DMS 273 (cell line): ENCODE measurements at regions not wholly inside any gene's neighbourhood (a gene's known extent, or its start where the extent isn't known, plus 50 kb on each side); places are given as distances from the start of the nearest gene placed in this dataset.
"Not testable (repeated sequence)": the region's sequence is repeated elsewhere in the genome, so short reads cannot be mapped to it uniquely, and the experiment has no call there.

Experiments
- DNase-seq: peaks from one replicate; lab custom pipeline; 2025; ENCODE audit not compliant: unreplicated experiment; lab: John Stamatoyannopoulos, UW

GRCh38 chr6:155887421-155887820 lies 431.8 kb upstream of the NOX3 start:
- DNase-seq: no peak

DNA sequence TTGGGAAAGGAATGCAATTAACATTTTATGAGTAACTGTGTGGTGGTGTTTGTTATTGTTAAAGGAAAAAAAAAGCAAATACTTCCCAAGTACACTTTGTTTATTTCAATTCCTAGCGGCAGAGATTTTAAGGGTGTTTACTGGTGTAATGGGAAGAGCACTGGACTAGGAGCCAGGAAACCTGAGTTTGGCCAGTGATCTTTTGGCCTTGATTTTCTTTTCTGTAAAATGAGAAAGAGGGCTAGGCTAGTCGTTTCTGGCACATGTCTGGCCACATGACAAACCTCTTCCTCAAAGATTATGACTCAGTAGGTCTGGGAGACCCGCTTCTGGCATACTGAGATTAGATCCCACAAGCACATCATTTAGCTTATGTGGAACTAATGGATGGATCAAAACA lies 428.1 kb upstream of the NOX3 start:
- DNase-seq: no peak

DNA sequence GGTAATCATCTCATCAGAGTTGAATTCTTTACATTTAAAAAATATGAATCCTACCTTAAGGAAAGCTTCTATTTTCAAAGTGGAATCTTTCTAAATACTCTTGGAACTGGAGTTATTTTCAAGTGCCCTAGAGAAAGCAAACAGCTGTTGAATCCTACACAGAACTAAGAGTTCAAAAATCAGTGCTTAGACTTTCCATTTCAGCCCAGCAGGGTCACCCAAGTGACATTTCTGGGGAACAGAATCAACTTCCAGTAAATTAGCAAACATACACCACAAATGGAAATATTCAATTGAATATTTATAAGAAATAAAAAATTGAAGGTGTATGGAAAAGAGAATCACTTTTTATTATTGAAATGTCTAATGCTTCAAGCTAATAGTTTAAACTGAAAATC lies 427.7 kb upstream of the NOX3 start:
- DNase-seq: no peak

GRCh38 chr6:155882527-155883333 lies 427.1 kb upstream of the NOX3 start:
- DNase-seq: no peak

DNA sequence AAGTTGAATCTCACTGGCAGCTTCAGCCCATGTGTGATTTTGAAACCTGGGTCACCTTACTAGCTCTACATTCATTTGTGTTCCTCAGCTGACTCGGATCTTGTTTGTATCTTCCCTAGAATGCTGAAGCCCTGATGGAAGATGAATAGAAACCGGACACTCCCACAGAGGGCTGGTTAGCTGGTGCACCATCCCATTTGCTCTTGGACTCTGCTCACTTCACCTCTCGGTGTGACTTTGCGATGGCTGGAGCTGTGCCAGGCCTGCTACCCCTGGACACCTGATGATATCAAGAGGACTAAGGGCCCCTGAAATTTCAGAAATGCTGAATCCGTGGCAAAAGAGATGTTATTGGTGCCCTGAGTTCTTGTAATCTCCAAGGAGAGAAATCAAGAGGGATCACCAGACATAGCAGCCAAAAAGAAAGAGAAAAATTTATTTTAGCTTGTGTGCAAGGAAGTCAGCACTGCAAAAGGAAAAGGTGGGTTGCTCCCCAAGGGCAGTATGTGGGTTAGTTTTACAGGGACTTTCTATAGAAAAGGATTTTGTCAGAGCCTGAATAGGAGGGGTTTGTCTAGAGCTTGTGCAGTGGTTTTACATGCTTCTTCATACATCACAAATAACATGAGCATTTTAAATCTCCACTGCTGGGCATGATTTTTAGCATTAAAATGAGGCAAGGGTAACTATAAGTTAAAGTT lies 426.3 kb upstream of the NOX3 start:
- no peak for DNase-seq

GRCh38 chr6:155880900-155881299 lies 425.3 kb upstream of the NOX3 start:
- DNase-seq: no peak

DNA sequence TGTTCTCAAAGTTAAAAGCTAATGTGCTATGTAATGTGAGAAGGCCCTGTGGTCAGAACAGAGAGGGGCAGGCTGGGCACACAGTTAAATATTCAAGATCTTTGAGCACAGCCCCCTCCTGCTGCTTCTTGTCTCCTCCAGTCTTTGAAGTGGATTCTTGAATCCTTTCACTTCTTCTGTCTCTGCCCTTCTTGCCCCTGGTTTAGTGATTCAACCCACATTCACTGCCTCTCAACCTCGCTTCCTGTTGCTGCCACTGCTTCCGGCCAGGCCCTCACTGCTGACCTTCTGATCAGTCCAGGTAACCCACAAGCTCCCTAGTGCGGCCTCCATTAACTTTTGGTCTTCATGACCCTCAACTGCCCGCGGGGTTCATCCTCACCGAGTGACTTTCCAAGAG lies 417.3 kb upstream of the NOX3 start:
- DNase-seq: no peak

- DNase-seq: no peak
Measured at GRCh38 chr6:155867682-155868081, 412.0 kb upstream of the NOX3 start.

GRCh38 chr6:155866676-155867390 lies 411.2 kb upstream of the NOX3 start:
- DNase-seq: not testable (repeated sequence)

- DNase-seq: no peak
Measured at GRCh38 chr6:155861821-155862220, 406.2 kb upstream of the NOX3 start.

DNA sequence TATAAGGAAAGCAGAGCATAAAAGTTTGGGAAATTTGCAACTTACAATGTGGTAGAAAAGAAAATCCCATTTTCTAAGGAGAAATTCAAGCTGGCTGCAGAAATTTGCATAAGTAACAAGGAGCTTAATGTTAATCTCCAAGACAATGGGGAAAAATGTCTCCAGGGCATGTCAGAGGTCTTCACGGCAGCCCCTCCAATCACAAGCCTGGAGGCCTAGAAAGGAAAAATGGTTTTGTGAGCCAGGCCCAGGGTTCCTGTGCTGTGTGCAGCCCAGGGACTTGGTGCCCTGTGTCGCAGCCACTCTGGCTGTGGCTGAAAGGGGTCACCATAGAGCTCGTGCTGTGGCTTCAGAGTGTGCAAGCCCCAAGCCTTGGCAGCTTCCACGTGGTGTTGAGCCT lies 403.3 kb upstream of the NOX3 start:
- DNase-seq: not testable (repeated sequence)

GRCh38 chr6:155854787-155855186 lies 399.1 kb upstream of the NOX3 start:
- DNase-seq: no peak

- no peak for DNase-seq
Measured at GRCh38 chr6:155853011-155853410, 397.4 kb upstream of the NOX3 start.

GRCh38 chr6:155850408-155850841 lies 394.8 kb upstream of the NOX3 start:
- no peak for DNase-seq

DNA sequence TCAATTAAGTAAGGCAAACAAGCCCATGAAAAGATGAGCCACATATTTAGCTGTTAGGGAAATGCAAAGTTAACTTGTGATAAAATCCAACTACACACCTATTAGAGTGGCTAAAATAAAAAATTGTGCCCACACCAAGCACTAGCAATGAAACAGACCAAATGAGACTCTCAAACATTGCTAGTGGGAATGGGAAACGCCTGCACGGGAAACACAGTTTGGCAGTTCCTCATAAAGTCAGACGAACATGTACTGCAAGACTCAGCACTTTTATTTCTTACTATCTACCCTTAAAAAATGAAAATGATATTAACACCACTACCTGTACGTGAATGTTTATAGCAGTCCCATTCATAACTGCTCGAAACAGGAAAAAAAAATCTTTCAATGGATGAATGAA lies 392.1 kb upstream of the NOX3 start:
- no peak for DNase-seq

DNA sequence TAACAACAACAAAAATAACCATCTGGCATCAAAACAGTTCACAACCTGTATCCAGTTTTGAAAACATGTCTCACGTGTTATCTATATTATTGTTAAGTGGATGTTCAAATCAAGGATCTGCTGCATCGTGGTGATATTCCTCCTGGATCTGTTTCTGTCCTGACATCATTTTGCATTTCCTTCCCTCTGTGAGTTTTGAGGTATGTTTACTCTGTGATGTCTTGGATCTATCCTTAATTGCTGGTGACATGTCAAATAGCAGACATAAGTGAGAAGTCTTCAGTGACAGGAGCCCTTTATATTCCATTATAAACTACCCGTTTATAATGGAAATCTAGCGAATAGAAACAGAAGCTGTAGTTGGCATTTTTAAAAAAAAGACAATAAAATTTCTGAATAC lies 381.8 kb upstream of the NOX3 start:
- no peak for DNase-seq

DNA sequence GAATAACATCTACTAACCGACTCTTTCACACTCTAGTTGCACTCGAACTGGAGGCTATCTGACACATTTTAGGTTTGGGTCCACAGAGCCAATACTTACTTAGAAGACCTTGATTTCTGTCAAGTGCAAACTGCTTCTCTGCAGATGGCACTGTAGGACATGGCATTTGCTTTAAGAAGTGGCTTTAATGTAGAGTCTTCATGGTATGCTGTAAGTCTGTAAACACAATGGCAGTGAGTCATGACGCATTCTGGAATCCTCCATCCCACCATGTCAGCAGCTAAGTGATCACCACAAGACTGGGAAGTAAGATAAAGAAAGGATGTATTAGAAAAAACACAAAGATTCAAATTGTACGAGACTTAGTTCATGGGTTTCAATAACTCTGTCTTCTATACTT lies 377.0 kb upstream of the NOX3 start:
- no peak for DNase-seq

DNA sequence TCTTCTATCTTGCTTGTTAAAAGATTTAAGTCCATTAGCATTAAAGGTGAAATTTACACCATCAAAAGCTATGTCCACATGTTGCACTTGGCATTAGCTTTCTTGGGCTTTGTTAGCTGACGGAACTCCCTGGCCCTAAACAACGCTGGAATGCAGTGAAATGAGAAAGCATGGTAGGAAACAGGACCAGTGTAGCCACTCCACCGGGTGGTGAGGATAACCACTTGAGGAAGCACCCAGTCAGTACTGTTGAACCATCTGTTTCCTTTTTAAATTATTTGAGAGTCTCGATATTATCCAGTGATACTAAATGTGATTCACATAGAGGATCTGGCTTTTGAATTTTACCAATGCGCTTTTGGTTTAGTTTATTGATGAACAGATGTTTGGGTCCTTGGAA lies 374.9 kb upstream of the NOX3 start:
- DNase-seq: no peak

- DNase-seq: no peak
Measured at GRCh38 chr6:155829646-155830045, 374.0 kb upstream of the NOX3 start.

DNA sequence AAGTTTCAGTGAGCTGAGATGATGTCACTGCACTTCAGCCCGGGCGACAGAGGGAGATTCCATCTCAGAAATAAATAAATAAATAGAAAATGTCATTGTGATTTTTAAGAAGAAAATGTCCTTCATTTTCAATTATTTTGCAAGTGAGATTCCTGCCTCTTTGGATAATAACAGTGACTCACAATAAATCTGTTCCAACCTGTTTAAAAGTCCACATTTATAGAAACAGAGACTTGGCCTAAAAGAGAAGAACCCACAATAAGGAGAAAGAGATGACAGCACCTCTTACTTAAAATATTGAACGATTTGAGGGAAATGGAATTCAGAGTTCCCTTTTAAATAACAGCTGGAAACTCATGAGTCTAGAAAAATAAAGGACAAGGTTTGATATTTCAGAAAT lies 373.4 kb upstream of the NOX3 start:
- DNase-seq: no peak

- no peak for DNase-seq
Measured at GRCh38 chr6:155818698-155819097, 363.1 kb upstream of the NOX3 start.

- DNase-seq: no peak
Measured at GRCh38 chr6:155813548-155813947, 357.9 kb upstream of the NOX3 start.
